ENCODE measurements at regions not wholly inside any gene's neighbourhood (a gene's known extent, or its start where the extent isn't known, plus 50 kb on each side); places are given as distances from the start of the nearest gene placed in this dataset.

DNA sequence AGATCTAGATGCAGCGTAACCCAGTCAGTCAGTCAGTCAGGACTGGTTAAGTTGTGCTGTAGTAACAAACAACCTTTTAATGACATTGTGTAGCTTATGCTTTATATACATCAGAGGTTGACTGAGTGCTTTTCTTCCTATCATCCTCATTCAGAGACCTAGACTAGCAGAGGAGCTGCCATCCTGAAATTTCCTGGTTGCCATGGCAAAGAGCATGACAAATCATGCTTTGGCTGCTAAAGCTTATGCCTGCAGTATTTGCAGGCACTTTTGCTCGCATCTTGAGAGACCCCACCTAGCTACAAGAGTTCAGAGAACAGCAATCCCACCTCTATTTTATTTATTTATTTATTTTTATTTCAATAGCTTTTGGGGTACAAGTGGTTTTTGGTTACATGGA is 244.0 kb downstream of the BTBD3 start:
- Histone ChIP-seq H3K4me1 (no peaks in the 10 kb centered on the region), H3F3A (ENCODE audit: low read depth) (no peaks in the 10 kb centered on the region), H3K9ac (no peak overlapping the region), H3K79me2 (ENCODE audit: low read depth) (no peaks in the 10 kb centered on the region), H3K4me2 (no peak overlapping the region), H4K20me1 (ENCODE audit: low read depth) (no peaks in the 10 kb centered on the region), H3K27me3 (no peaks in the 10 kb centered on the region), H3K9me3 (ENCODE audit: low read depth) (no peaks in the 10 kb centered on the region), H2AFZ (replicated peaks) (no peak overlapping the region), H3K36me3 (no peaks in the 10 kb centered on the region), H3K27ac (no peak overlapping the region), H3K4me3 (no peak overlapping the region)
- TF ChIP-seq EZH2phosphoT487 (IDR thresholded peaks at IDR 0.05) = no peak
- no peak for TF ChIP-seq EZH2 (IDR thresholded peaks at IDR 0.05)
- TF ChIP-seq, protein P1, sequence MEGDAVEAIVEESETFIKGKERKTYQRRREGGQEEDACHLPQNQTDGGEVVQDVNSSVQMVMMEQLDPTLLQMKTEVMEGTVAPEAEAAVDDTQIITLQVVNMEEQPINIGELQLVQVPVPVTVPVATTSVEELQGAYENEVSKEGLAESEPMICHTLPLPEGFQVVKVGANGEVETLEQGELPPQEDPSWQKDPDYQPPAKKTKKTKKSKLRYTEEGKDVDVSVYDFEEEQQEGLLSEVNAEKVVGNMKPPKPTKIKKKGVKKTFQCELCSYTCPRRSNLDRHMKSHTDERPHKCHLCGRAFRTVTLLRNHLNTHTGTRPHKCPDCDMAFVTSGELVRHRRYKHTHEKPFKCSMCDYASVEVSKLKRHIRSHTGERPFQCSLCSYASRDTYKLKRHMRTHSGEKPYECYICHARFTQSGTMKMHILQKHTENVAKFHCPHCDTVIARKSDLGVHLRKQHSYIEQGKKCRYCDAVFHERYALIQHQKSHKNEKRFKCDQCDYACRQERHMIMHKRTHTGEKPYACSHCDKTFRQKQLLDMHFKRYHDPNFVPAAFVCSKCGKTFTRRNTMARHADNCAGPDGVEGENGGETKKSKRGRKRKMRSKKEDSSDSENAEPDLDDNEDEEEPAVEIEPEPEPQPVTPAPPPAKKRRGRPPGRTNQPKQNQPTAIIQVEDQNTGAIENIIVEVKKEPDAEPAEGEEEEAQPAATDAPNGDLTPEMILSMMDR (IDR thresholded peaks at IDR 0.05) = no peak
- Mint-ChIP-seq H3K36me3 (no peaks in the 10 kb centered on the region), H3K9me3 (peaks cover 2% of the 10 kb centered on the region), H3K27me3 (ENCODE audit: insufficient read depth, low read depth) (no peaks in the 10 kb centered on the region), H3K4me1 (no peaks in the 10 kb centered on the region), H3K27ac (no peak overlapping the region), H3K4me3 (no peak overlapping the region)
- no peak for DNase-seq (ENCODE audit: low spot score)

DNA sequence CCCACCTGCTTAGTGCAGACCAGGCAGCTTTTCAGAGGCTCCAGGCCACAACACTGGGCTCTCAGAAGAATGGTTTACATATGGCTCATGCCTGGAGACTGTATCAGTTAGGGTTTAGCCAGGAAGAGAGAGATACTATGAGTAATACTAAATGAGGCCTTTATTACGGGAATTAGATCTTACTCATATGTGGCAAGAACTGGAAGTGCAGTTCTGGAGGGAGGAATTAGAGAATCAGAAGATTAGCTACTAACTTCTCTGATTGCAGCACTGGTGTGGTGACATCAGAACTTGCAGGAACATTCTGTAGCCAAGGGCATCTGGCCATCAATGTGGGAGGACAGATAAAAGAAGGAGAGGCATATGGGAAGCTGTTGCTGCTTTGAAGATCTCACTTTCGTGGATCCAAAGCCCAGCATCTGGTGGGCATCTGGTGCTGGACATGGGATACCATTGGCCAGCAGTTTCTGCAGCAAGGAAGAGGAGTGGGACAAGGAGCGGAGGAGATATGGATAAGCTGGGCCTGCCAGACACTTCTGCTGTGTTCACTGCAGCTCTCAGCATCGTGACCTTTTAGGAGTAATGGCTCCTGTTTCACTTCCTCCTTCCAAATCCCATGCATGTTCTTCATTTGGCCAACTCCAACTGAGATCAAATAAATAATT is 248.5 kb downstream of the BTBD3 start:
- Mint-ChIP-seq H3K9me3 (peaks cover 17% of the 10 kb centered on the region), H3K27me3 (ENCODE audit: insufficient read depth, low read depth) (no peaks in the 10 kb centered on the region), H3K27ac (no peak overlapping the region), H3K4me3 (no peak overlapping the region), H3K36me3 (no peaks in the 10 kb centered on the region), H3K4me1 (no peaks in the 10 kb centered on the region)
- Histone ChIP-seq H3K27ac (no peak overlapping the region), H3K4me3 (no peak overlapping the region), H3K36me3 (no peaks in the 10 kb centered on the region), H3K9me3 (ENCODE audit: low read depth) (no peaks in the 10 kb centered on the region), H3F3A (ENCODE audit: low read depth) (no peaks in the 10 kb centered on the region), H4K20me1 (ENCODE audit: low read depth) (no peaks in the 10 kb centered on the region), H3K4me2 (no peak overlapping the region), H3K79me2 (ENCODE audit: low read depth) (no peaks in the 10 kb centered on the region), H3K27me3 (no peaks in the 10 kb centered on the region), H3K9ac (no peak overlapping the region), H3K4me1 (no peaks in the 10 kb centered on the region), H2AFZ (replicated peaks) (no peak overlapping the region)
- no peak for DNase-seq (ENCODE audit: low spot score)
- no peak for TF ChIP-seq EZH2 (IDR thresholded peaks at IDR 0.05)
- TF ChIP-seq, protein P1 (IDR thresholded peaks at IDR 0.05) = no peak
- no peak for TF ChIP-seq EZH2phosphoT487 (IDR thresholded peaks at IDR 0.05)

DNA sequence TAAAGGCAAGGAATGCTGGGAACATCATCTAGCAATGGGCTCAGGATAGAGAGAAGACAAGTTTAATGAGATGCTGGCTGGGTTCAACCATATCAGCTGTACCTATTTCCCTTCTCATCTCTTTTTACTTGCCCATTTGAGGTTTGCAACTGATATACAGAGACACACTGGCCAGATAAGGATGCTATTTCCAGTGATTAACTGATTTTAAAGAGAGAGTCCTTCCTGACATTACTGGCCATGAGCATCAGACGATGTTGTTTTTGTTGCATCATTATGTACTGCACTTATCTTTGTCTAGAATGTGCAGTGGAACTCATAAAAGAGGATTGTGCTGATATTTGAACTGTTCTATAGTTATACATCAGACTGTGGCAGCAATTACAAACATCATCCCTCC is 252.7 kb downstream of the BTBD3 start:
- Histone ChIP-seq H4K20me1 (ENCODE audit: low read depth) (no peaks in the 10 kb centered on the region), H3K9me3 (ENCODE audit: low read depth) (no peaks in the 10 kb centered on the region), H3K9ac (no peak overlapping the region), H3K4me1 (no peaks in the 10 kb centered on the region), H3K79me2 (ENCODE audit: low read depth) (no peaks in the 10 kb centered on the region), H3K27ac (no peak overlapping the region), H2AFZ (replicated peaks) (no peak overlapping the region), H3K36me3 (no peaks in the 10 kb centered on the region), H3K27me3 (no peaks in the 10 kb centered on the region), H3K4me2 (no peak overlapping the region), H3F3A (ENCODE audit: low read depth) (no peaks in the 10 kb centered on the region), H3K4me3 (no peak overlapping the region)
- TF ChIP-seq, protein P1 (IDR thresholded peaks at IDR 0.05) = no peak
- no peak for TF ChIP-seq EZH2 (IDR thresholded peaks at IDR 0.05)
- no peak for TF ChIP-seq EZH2phosphoT487 (IDR thresholded peaks at IDR 0.05)
- Mint-ChIP-seq H3K27ac (no peak overlapping the region), H3K4me3 (no peak overlapping the region), H3K36me3 (no peaks in the 10 kb centered on the region), H3K27me3 (ENCODE audit: insufficient read depth, low read depth) (no peaks in the 10 kb centered on the region), H3K9me3 (peaks cover 17% of the 10 kb centered on the region), H3K4me1 (no peaks in the 10 kb centered on the region)
- DNase-seq (ENCODE audit: low spot score) = no peak
